ENCODE measurements at regions not wholly inside any gene's neighbourhood (a gene's known extent, or its start where the extent isn't known, plus 50 kb on each side); places are given as distances from the start of the nearest gene placed in this dataset.

DNA sequence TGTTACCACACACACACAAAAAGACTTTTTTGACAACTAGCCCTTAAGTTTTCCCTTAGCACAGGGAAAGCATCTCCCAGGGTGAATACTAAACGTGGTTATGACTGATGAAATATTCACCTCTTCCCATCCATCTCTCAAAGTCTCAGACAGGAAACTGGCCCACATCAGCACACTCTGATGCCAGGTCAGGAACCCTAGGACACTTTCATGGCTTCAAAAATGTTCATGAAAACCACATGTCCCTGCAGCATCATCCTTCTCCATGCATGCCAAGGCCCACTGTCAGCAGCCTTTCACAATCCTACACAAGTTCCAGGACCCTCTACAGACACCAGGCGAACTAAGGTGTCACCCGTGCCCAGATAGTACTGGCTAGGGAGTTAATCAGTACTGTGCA is 68.7 kb downstream of the DNTTIP2 start:
- Histone ChIP-seq H3K4me3 (no peak overlapping the region), H3K27me3 (no peaks in the 10 kb centered on the region), H3K4me1 (peaks cover 0 to 11% of the 10 kb centered on the region in 2 donors), H3K36me3 (no peaks in the 10 kb centered on the region), H3K9me3 (peaks cover 0 to 9% of the 10 kb centered on the region in 2 donors), H3K27ac (no peak overlapping the region)
- TF ChIP-seq, protein P1, sequence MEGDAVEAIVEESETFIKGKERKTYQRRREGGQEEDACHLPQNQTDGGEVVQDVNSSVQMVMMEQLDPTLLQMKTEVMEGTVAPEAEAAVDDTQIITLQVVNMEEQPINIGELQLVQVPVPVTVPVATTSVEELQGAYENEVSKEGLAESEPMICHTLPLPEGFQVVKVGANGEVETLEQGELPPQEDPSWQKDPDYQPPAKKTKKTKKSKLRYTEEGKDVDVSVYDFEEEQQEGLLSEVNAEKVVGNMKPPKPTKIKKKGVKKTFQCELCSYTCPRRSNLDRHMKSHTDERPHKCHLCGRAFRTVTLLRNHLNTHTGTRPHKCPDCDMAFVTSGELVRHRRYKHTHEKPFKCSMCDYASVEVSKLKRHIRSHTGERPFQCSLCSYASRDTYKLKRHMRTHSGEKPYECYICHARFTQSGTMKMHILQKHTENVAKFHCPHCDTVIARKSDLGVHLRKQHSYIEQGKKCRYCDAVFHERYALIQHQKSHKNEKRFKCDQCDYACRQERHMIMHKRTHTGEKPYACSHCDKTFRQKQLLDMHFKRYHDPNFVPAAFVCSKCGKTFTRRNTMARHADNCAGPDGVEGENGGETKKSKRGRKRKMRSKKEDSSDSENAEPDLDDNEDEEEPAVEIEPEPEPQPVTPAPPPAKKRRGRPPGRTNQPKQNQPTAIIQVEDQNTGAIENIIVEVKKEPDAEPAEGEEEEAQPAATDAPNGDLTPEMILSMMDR (IDR thresholded peaks at IDR 0.05), result no peak
- intact Hi-C loops (cut with DNase I), result loop anchor here (5.0 kb wide), 1 partner anchor 118 kb away; no protein-coding TSS in a partner anchor
- DNase-seq (ENCODE audit: low spot score in 2 of 2), result no peak

DNA sequence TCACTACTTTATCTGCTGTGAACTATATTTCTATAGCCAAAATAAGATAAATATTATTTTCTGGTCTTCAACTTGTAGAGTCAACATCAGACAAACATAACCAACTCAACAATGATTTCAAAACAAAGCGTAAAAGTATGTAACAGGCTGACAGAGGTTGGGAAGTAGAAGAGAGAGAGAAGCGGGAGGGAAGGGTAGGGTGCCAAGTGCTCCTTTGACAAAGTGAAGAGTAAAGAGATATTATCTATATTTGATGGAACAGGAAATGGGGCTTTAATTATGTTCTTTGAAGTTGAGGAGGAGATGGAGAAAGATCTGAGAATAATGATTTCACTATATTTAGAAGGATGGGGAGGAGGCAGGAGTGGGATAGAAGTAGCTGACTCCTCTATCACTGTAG is 70.1 kb downstream of the DNTTIP2 start:
- intact Hi-C loops (cut with DNase I), result no loop called here
- H3K4me1 ChIP-seq, result peaks cover 0 to 11% of the 10 kb centered on the region in 2 donors
- H3K27me3 ChIP-seq, result no peaks in the 10 kb centered on the region
- no peaks in the 10 kb centered on the region for H3K36me3 ChIP-seq
- DNase-seq (ENCODE audit: low spot score in 2 of 2), result no peak
- TF ChIP-seq, protein P1 (IDR thresholded peaks at IDR 0.05), result no peak
- peaks cover 0 to 9% of the 10 kb centered on the region in 2 donors for H3K9me3 ChIP-seq
- H3K4me3 ChIP-seq, result no peak overlapping the region
- no peak overlapping the region for H3K27ac ChIP-seq

DNA sequence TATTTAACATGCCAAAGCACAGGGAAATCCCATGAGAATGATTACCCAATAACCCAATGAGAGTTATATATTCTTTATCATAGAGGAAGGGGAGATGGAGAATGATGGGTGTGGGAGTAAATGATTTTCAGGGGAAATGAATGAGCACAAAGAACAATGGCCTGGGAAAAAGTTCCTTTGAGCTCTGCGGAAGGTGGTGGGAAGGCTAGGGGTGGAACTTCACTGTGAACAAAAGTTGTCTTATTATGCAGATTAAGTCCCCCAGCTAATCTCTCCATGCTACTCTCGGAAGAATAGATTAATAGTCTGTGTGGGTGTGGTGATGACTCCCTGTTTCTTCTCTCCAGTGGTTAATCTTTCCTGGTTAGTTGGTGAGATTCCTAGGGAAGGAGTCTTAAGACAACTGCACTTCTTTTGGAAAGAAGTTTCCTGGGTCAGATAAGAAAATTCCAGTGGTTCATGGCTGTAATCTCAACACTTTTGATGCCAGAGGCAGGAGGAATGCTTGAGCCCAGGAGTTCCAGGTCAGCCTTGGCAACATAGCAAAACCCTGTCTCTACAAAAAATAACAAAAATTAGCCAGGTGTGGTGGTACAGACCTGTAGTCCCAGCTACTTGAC is 71.6 kb downstream of the DNTTIP2 start:
- TF ChIP-seq, protein P1 (IDR thresholded peaks at IDR 0.05), result no peak
- H3K4me3 ChIP-seq, result no peak overlapping the region
- no peaks in the 10 kb centered on the region for H3K36me3 ChIP-seq
- intact Hi-C loops (cut with DNase I), result no loop called here
- no peak overlapping the region for H3K27ac ChIP-seq
- peaks cover 0 to 7% of the 10 kb centered on the region in 2 donors for H3K4me1 ChIP-seq
- no peak for DNase-seq (ENCODE audit: low spot score in 2 of 2)
- H3K9me3 ChIP-seq, result peaks cover 0 to 9% of the 10 kb centered on the region in 2 donors
- no peaks in the 10 kb centered on the region for H3K27me3 ChIP-seq

DNA sequence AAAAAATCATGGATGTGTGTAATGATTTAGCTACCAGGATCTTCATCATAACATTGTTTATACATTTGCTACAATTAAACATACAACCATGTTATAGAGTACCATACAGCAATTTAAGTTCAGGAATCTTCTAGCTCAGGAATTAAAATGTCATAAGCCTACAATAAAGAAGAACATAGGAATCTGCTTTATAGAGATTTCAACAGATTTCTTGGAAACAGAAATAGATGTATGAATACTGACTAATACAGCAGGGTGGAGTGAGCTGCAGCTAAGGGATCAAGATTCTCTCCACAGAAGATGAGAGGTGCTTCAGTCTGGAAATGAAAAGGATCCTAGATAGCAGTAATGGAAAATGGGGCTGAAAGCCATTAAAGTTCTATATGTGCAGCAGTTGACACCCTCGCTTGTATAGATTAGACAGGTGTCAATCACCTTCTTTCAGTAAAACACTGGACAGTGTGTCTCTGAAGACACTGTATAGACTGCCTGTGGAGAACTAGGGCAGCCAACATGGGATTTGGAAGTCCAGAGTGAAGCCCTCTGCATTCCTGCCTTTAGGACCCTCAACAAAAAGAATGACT is 73.9 kb downstream of the DNTTIP2 start:
- TF ChIP-seq, protein P1 (IDR thresholded peaks at IDR 0.05), result no peak
- peaks cover 0 to 9% of the 10 kb centered on the region in 2 donors for H3K9me3 ChIP-seq
- H3K4me3 ChIP-seq, result no peak overlapping the region
- intact Hi-C loops (cut with DNase I), result no loop called here
- no peaks in the 10 kb centered on the region for H3K36me3 ChIP-seq
- peak overlapping the region; percentile 1 to 44 for H3K27ac ChIP-seq
- H3K27me3 ChIP-seq, result no peaks in the 10 kb centered on the region
- H3K4me1 ChIP-seq, result no peaks in the 10 kb centered on the region
- no peak for DNase-seq (ENCODE audit: low spot score in 2 of 2)

DNA sequence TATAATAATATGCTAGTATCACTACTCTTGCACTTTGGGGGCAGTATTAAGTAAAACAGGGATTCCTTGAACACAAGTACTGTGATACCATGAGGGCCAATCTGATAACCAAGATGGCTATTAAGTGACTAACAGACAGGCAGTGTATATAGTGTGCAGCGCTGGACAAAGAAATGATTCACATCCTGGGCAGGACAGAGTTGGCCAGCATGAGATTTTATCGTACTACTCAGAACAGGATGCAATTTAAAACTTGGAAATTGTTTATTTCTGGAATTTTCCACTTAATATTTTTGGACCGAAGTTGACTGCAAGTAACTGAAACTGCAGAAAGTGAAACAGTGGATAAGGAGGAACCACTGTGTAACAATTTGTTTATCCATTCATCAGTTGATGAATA is 74.6 kb downstream of the DNTTIP2 start:
- TF ChIP-seq, protein P1 (IDR thresholded peaks at IDR 0.05), result no peak
- Histone ChIP-seq H3K36me3 (no peaks in the 10 kb centered on the region), H3K27me3 (no peaks in the 10 kb centered on the region), H3K9me3 (peaks cover 0 to 9% of the 10 kb centered on the region in 2 donors), H3K27ac (peak overlapping the region; percentile 1 to 44), H3K4me3 (no peak overlapping the region), H3K4me1 (no peaks in the 10 kb centered on the region)
- no peak for DNase-seq (ENCODE audit: low spot score in 2 of 2)
- intact Hi-C loops (cut with DNase I), result no loop called here

Measured in ascending aorta (tissue), 2 donors.